ENCODE measurements at regions not wholly inside any gene's neighbourhood (a gene's known extent, or its start where the extent isn't known, plus 50 kb on each side); places are given as distances from the start of the nearest gene placed in this dataset.
"Not testable (repeated sequence)": the region's sequence is repeated elsewhere in the genome, so short reads cannot be mapped to it uniquely, and the experiment has no call there.

DNA sequence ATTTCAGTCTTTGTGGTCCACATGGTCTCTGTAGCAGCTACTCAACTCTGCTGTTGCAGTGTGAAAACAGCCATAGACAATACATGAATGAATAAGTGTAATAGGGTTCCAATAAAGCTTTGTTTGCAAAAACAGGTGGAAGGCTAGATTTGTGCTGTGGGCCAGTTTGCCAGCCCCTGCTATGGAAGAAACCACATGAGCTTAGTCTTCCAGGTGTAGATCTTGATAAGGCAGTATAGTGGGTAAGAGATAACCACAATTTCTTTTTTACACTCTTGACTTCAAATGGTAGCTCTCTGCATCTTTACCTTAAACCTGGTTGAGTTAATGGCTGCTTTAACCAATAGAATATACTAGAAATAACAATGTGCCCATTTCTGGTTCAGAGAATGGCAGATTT is 135.0 kb upstream of the PALS2 start:
- no peak overlapping the region for H3K27ac ChIP-seq
- TF ChIP-seq, protein P1, sequence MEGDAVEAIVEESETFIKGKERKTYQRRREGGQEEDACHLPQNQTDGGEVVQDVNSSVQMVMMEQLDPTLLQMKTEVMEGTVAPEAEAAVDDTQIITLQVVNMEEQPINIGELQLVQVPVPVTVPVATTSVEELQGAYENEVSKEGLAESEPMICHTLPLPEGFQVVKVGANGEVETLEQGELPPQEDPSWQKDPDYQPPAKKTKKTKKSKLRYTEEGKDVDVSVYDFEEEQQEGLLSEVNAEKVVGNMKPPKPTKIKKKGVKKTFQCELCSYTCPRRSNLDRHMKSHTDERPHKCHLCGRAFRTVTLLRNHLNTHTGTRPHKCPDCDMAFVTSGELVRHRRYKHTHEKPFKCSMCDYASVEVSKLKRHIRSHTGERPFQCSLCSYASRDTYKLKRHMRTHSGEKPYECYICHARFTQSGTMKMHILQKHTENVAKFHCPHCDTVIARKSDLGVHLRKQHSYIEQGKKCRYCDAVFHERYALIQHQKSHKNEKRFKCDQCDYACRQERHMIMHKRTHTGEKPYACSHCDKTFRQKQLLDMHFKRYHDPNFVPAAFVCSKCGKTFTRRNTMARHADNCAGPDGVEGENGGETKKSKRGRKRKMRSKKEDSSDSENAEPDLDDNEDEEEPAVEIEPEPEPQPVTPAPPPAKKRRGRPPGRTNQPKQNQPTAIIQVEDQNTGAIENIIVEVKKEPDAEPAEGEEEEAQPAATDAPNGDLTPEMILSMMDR (conservative IDR thresholded peaks at IDR 0.05): no peak

DNA sequence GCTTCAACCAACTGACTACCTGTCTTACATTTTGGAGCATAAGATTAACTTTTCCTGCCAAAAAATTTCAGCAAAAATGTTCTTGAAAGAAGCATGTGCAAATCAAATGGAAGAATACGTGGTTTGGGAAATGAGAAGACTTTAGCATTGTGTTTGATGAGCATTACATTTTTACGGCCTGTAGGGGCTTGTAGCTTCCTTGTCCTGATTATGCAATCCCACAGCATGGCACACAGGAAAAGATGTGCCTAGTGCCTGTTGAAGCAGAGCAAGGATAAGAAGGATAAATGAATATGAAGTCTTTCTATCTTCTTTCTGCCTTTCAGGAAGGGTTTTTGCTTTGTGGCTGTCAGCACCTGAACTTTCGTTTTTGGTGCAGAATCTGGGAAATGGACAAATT is 134.1 kb upstream of the PALS2 start:
- not testable (repeated sequence) for H3K27ac ChIP-seq

DNA sequence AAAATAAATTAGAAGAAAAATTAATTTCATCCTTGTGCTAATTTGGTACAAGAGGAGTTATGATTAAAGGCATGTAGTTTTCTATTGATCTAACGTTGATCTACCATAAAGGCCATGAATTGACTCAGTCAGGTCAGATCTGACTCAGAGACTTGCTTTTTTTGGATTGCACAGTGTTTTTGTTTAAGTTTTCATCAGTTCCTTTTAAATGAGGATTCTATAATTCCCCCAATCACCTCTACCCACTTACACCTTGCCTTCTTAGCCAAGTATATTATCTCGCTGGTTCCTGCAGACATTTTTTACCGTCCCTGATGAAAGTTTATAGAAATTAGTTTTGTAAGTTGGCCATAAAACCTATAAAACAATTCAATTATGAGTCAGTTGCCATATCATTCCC is 132.4 kb upstream of the PALS2 start:
- H3K27ac ChIP-seq: no peak overlapping the region

DNA sequence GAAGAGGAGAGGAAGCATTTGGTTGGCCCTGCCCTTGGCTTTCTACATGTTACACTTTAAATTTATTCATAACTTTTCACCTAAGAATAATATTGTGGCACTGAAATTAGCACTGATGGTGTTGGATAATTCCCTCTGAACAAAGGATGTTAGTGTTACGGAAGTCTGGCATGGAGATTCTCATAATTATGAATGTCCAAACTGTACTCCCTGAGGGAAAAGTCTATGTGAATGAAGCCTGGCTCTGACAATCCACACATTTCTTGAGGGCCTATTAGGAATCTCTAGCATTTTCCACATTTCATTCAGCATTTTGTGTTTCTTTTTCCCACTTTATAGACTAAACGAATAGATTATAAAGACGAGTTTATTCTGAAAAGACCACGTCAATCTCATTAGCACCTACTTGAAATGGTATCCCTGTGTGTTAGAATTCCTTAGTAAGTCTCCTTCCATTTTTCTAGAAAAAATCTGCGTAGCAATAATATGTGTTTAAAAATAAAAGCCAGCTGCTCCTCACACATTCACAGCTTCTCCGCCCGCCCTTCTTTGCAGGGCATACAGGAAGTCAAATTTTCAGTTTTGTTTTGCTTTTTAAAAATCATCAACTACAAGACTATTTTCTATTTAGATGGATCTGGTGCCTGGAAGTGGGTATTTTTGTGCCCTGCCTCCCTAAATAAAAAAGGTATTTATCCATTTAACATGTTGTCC is 131.8 kb upstream of the PALS2 start:
- H3K27ac ChIP-seq: no peak overlapping the region
- TF ChIP-seq, protein P1 (conservative IDR thresholded peaks at IDR 0.05): no peak

More for the DNA sequence above, 132.4 kb upstream of the PALS2 start:
- TF ChIP-seq, protein P1 (conservative IDR thresholded peaks at IDR 0.05): no peak

DNA sequence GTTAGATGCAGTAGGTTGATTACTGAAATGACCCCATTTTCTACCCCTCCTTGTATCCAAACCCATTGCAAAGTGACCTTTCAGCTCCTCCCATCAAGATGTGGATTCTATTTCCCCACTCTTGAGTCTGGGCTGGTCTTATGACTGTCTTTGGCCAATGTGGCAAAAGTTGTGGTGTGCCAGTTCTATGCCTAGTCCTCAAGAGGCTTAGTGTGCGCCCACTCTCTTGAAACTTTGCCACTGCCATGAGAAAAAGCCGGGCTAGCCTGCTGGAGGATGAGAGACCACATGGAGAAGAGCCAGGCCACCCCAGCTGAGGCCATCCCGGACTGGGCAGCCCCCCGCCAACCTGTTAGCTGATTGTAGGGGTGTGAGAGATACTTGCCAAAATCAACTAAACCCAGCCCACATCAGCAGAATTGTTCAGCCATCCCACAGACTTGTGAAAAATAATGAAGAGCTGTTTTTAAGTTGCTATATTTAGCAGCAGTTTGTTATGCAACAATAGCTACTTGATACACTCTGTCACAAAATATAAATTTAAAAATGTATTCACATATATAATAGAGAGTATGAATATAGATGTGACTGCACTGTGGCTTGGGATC is 131.0 kb upstream of the PALS2 start:
- TF ChIP-seq, protein P1 (conservative IDR thresholded peaks at IDR 0.05): no peak
- no peak overlapping the region for H3K27ac ChIP-seq

DNA sequence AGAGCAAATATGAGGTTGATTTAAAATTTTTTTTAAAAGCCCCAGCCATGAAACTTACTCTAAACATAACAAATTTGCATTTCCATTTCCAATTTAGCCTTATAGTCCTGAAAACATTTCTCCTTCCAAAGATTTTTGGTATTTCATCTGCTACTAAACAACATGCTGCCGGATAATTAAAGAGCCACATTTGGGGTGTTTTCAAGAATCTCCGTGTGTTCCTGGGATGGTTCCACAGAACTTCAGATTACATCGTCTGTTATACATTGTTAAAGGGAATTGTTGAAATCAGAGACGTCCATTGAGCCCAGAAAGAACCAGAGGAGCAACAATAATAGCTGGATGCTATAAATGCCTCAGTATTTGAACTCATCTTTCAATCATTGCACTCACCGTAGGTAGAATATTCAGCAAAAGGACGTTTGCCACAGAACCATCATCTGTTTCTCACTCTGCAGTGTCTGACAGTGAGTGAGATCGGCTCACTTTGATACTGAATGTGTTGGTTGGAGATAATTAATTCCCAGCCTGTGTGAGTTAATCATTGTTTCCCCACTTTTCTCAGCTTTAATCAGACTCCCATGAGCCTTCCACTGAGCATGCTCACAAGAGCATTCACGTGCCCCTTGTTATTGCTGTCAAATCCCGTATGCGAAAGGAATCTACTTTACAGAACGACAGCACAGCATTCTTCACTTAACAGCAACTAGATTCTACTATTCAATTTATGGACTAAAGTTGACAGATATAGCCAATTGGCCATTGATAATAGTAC is 128.4 kb upstream of the PALS2 start:
- no peak overlapping the region for H3K27ac ChIP-seq
- TF ChIP-seq, protein P1 (conservative IDR thresholded peaks at IDR 0.05): no peak

DNA sequence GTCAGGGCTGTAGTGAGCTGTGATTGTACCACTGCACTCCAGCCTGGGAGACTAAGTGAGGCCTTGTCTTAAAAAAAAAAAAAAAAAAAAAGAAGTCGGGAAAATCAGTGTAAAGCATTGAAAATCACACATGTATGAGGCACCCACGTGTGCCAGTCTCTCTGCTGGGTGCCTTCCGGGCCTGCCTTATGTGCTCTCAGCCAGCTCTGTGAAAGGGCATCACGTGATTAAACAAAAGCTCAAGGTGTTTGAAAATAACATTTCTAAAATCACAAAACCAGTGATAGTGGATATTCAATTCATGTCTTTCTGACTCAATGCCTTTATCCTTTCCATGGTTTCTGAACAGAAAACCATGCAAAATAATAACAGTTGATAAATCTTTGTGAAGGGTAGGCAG is 125.2 kb upstream of the PALS2 start:
- TF ChIP-seq, protein P1 (conservative IDR thresholded peaks at IDR 0.05): no peak
- no peak overlapping the region for H3K27ac ChIP-seq

DNA sequence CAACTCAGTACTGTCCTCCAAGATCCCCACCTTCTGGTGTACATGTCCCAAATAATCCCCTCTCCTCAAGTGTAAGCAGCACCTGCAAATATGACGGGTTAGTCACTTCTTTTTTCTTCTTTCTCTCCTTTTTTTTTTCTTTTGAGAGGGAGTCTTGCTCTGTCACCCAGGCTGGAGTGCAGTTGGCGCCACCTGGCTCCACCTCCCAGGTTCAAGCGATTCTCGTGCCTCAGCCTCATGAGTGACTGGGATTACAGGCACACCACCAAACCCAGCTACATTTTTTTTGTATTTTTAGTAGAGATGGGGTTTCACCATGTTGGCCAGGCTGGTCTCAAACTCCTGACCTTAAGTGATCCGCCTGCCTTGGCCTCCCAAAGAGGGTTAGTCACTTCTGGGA is 123.8 kb upstream of the PALS2 start:
- not testable (repeated sequence) for H3K27ac ChIP-seq
